ENCODE measurements at regions not wholly inside any gene's neighbourhood (a gene's known extent, or its start where the extent isn't known, plus 50 kb on each side); places are given as distances from the start of the nearest gene placed in this dataset.

GRCh38 chr3:150077107-150077506, 106.4 kb upstream of the PFN2 start:
- Histone ChIP-seq H2AFZ (ENCODE audit: low read length) (no peak overlapping the region), H4K91ac (ENCODE audit: insufficient read length, low read depth, low read length) (no peak overlapping the region)

More at GRCh38 chr3:150077107-150077506, 106.4 kb upstream of the PFN2 start:
- H2BK20ac ChIP-seq (ENCODE audit: low read depth, low read length, poor library complexity, severe bottlenecking): no peak overlapping the region
- H2BK5ac ChIP-seq (ENCODE audit: insufficient read length, low read length): no peak overlapping the region
- H3K4me2 ChIP-seq (ENCODE audit: insufficient read depth, insufficient read length, low read length): no peak overlapping the region
- H3K23me2 ChIP-seq (ENCODE audit: insufficient read length, low read depth, low read length, poor library complexity, severe bottlenecking): no peaks in the 10 kb centered on the region
- no peak overlapping the region for H3K4me3 Mint-ChIP-seq
- no peak overlapping the region for H4K5ac ChIP-seq (ENCODE audit: insufficient read length, low read depth, low read length)
- no peak overlapping the region for H3K23ac ChIP-seq (ENCODE audit: insufficient read length, low read depth, low read length)
- no peak overlapping the region for H3K9ac ChIP-seq (ENCODE audit: extremely low read depth, insufficient read length, low read length)
- peaks cover 1 to 10% (median 3%) of the 10 kb centered on the region in 3 experiments; a peak in 3 of 7 replicates for H3K36me3 Mint-ChIP-seq (ENCODE audit: insufficient read depth in 1 of 3, low read depth in 3 of 3)
- H3K4me1 ChIP-seq (ENCODE audit: insufficient read depth, low read length): peaks cover 4% of the 10 kb centered on the region; the same call in 1 of the 2 replicates
- no peak overlapping the region for H3K56ac ChIP-seq (ENCODE audit: insufficient read length, low read depth, low read length)
- no peak overlapping the region for H3K18ac ChIP-seq (ENCODE audit: insufficient read length, low read depth, low read length)
- no peak overlapping the region for H3K4ac ChIP-seq (ENCODE audit: low read depth, low read length)
- WGBS (ENCODE audit: extremely low coverage, insufficient read length, low lambda C conversion rate): no CpG with 5 or more reads among the region's 3 CpGs
- H3K9me3 ChIP-seq (ENCODE audit: control insufficient read depth, low read depth, low read length): peaks cover 5% of the 10 kb centered on the region
- H2BK12ac ChIP-seq (ENCODE audit: insufficient read length, low read depth, low read length): no peak overlapping the region
- no peak overlapping the region for H3K27ac ChIP-seq (ENCODE audit: insufficient read length, low read depth, low read length)
- no peak for DNase-seq
- H3K4me1 Mint-ChIP-seq: peaks cover 16 to 30% of the 10 kb centered on the region in 2 experiments
- peaks cover 10 to 11% of the 10 kb centered on the region in 2 experiments for H3K9me3 Mint-ChIP-seq
- H2AK5ac ChIP-seq (ENCODE audit: insufficient read length, low read length): no peak overlapping the region
- no peaks in the 10 kb centered on the region; the same call in none of the 2 replicates for H3K27me3 Mint-ChIP-seq (ENCODE audit: low read depth)
- H2BK15ac ChIP-seq (ENCODE audit: low read depth, low read length): no peak overlapping the region
- H2BK120ac ChIP-seq (ENCODE audit: low read depth, low read length, poor library complexity, severe bottlenecking): no peak overlapping the region
- TF ChIP-seq CTCF (conservative IDR thresholded peaks at IDR 0.05): no peak
- H3K79me1 ChIP-seq (ENCODE audit: insufficient read depth, low read depth, low read length, poor library complexity, severe bottlenecking): no peaks in the 10 kb centered on the region
- no peaks in the 10 kb centered on the region for H4K20me1 ChIP-seq (ENCODE audit: control insufficient read depth, insufficient read depth, insufficient read length)
- H3K27me3 ChIP-seq (ENCODE audit: insufficient read depth, low read length): no peaks in the 10 kb centered on the region
- H4K8ac ChIP-seq (replicated peaks; ENCODE audit: insufficient read length, low read depth, low read length): no peak overlapping the region
- H3K27ac Mint-ChIP-seq: no peak overlapping the region
- no peak overlapping the region for H3K14ac ChIP-seq (ENCODE audit: insufficient read depth, low read length)
- H3T11ph ChIP-seq (ENCODE audit: low read length): no peak overlapping the region
- H3K79me2 ChIP-seq (ENCODE audit: insufficient read depth, low read length): no peaks in the 10 kb centered on the region
